GM23338 (cell line): ENCODE measurements at regions not wholly inside any gene's neighbourhood (a gene's known extent, or its start where the extent isn't known, plus 50 kb on each side); places are given as distances from the start of the nearest gene placed in this dataset.

ENCODE experiments used
- ATAC-seq: fragments of 200-7000 bp; cut with Tn5 transposase; 3 replicates; pipeline ENCODE4 v1.9.1; 2020
- DNase-seq: peaks from one replicate; pipeline ENCODE4 v3.0.0-alpha.2; 2015; ENCODE audit warnings: low spot score
- H2AFZ ChIP-seq: fragments of 200-600 bp; sonication (generic); 2 replicates; pipeline ENCODE4 v1.8.0; 2016; ENCODE audit warnings: antibody characterized with exemption, mild to moderate bottlenecking, moderate library complexity
- H3F3A ChIP-seq: fragments of 200-600 bp; sonication (generic); replicated peaks from 2 replicates; pipeline ENCODE4 v1.8.0; 2017; ENCODE audit warnings: antibody characterized with exemption, mixed run types, low read depth
- H3K27ac ChIP-seq: fragments of 200-600 bp; sonication (generic); 2 replicates; pipeline ENCODE4 v1.6.1; 2016; ENCODE audit warnings: low read depth
- H3K27me3 ChIP-seq: fragments of 200-600 bp; sonication (generic); 2 replicates; pipeline ENCODE4 v1.8.0; 2016; ENCODE audit warnings: mild to moderate bottlenecking, mixed run types, moderate library complexity; ENCODE audit not compliant: insufficient read depth
- H3K36me3 ChIP-seq: fragments of 200-600 bp; sonication (generic); 2 replicates; pipeline ENCODE4 v1.8.0; 2016; ENCODE audit warnings: mild to moderate bottlenecking; ENCODE audit not compliant: insufficient read depth
- H3K4me1 ChIP-seq: fragments of 200-600 bp; sonication (generic); 2 replicates; pipeline ENCODE4 v1.8.0; 2016; ENCODE audit warnings: mild to moderate bottlenecking, moderate library complexity; ENCODE audit not compliant: insufficient read depth
- H3K4me2 ChIP-seq: fragments of 200-600 bp; sonication (generic); 2 replicates; pipeline ENCODE4 v1.7.1; 2017; ENCODE audit warnings: mixed run types
- H3K4me3 ChIP-seq: fragments of 200-600 bp; sonication (generic); 2 replicates; pipeline ENCODE4 v1.6.1; 2016; ENCODE audit warnings: mixed run types
- H3K79me2 ChIP-seq: fragments of 200-600 bp; sonication (generic); replicated peaks from 2 replicates; pipeline ENCODE4 v1.8.0; 2017; ENCODE audit warnings: mild to moderate bottlenecking; ENCODE audit not compliant: insufficient read depth
- H3K9me2 ChIP-seq: fragments of 200-600 bp; sonication (generic); 2 replicates; pipeline ENCODE4 v1.8.0; 2017; ENCODE audit not compliant: insufficient read depth
- H4K20me1 ChIP-seq: fragments of 200-600 bp; sonication (generic); replicated peaks from 2 replicates; pipeline ENCODE4 v1.8.0; 2017; ENCODE audit warnings: mild to moderate bottlenecking; ENCODE audit not compliant: insufficient read depth
- H3K27ac Mint-ChIP-seq: 2 replicates; pipeline ENCODE4 v1.8.0; 2020; ENCODE audit warnings: inconsistent platforms, mild to moderate bottlenecking, moderate library complexity, mixed read lengths
- H3K27me3 Mint-ChIP-seq: 3 replicates; pipeline ENCODE4 v1.8.0; 2022; ENCODE audit warnings: low read depth, mild to moderate bottlenecking, moderate library complexity, mixed read lengths, inconsistent platforms; ENCODE audit not compliant: insufficient read depth, poor library complexity
- H3K36me3 Mint-ChIP-seq: 3 replicates; pipeline ENCODE4 v1.8.0; 2021; ENCODE audit warnings: low read depth, mild to moderate bottlenecking, inconsistent platforms, moderate library complexity, mixed read lengths
- H3K4me1 Mint-ChIP-seq: 3 replicates; pipeline ENCODE4 v1.8.0; 2020; ENCODE audit warnings: mild to moderate bottlenecking, inconsistent platforms, mixed read lengths
- H3K4me3 Mint-ChIP-seq: 3 replicates; pipeline ENCODE4 v1.8.0; 2021; ENCODE audit warnings: moderate library complexity, mild to moderate bottlenecking, inconsistent platforms, mixed read lengths
- H3K9me3 Mint-ChIP-seq: 3 replicates; pipeline ENCODE4 v1.8.0; 2020; ENCODE audit warnings: moderate library complexity, mild to moderate bottlenecking, inconsistent platforms, mixed read lengths
- CREB1 ChIP-seq: fragments of 250-450 bp; sonication (Bioruptor Pico); IDR thresholded peaks from 2 replicates; pipeline ENCODE4 v1.5.0; 2020; ENCODE audit warnings: low read depth, mild to moderate bottlenecking, moderate library complexity
- CTCF ChIP-seq, 2 experiments: fragments of 200-600 bp in 1 of 2; sonication (generic) in 1 of 2; conservative IDR thresholded peaks; 2 replicates each; pipeline versions ENCODE4 v1.5.1 to v1.6.1; 2016 to 2017; ENCODE audit warnings: antibody characterized with exemption in 2 of 2, low read depth in 2 of 2, mild to moderate bottlenecking in 2 of 2, moderate library complexity in 1 of 2
- ETS1 ChIP-seq: IDR thresholded peaks from 2 replicates; pipeline ENCODE4 v1.6.1; 2016; ENCODE audit warnings: antibody characterized with exemption
- EZH2 ChIP-seq: fragments of 200-600 bp; sonication (generic); IDR thresholded peaks from one replicate; pipeline ENCODE4 v1.8.0; 2017; ENCODE audit warnings: antibody characterized with exemption, mild to moderate bottlenecking, low read depth; ENCODE audit not compliant: unreplicated experiment
- EZH2phosphoT487 ChIP-seq: fragments of 200-600 bp; sonication (generic); IDR thresholded peaks from one replicate; pipeline ENCODE4 v1.8.1; 2018; ENCODE audit warnings: antibody characterized with exemption; ENCODE audit not compliant: unreplicated experiment
- JUNB ChIP-seq: IDR thresholded peaks from one replicate; pipeline ENCODE4 v1.6.1; 2016; ENCODE audit warnings: antibody characterized with exemption; ENCODE audit not compliant: unreplicated experiment
- NANOG ChIP-seq: IDR thresholded peaks from 2 replicates; pipeline ENCODE4 v1.6.1; 2016; ENCODE audit warnings: antibody characterized with exemption, borderline replicate concordance
- POLR2AphosphoS5 ChIP-seq: IDR thresholded peaks from 2 replicates; pipeline ENCODE4 v1.6.1; 2016; ENCODE audit warnings: antibody characterized with exemption, low read depth
- REST ChIP-seq: IDR thresholded peaks from one replicate; pipeline ENCODE4 v1.6.1; 2018; ENCODE audit warnings: antibody characterized with exemption; ENCODE audit not compliant: unreplicated experiment
- STAT1 ChIP-seq: IDR thresholded peaks from one replicate; pipeline ENCODE4 v1.6.1; 2016; ENCODE audit warnings: antibody characterized with exemption; ENCODE audit not compliant: unreplicated experiment
- ZNF114 ChIP-seq: fragments of 250-450 bp; sonication (Bioruptor Pico); IDR thresholded peaks from 2 replicates; pipeline ENCODE4 v1.5.0; 2020; ENCODE audit warnings: mild to moderate bottlenecking, moderate library complexity
- ZNF331 ChIP-seq: fragments of 250-450 bp; sonication (Bioruptor Pico); IDR thresholded peaks from 2 replicates; pipeline ENCODE4 v1.5.0; 2020; ENCODE audit warnings: low read depth, mild to moderate bottlenecking, moderate library complexity
- ZNF462 ChIP-seq: fragments of 250-450 bp; sonication (Bioruptor Pico); IDR thresholded peaks from 2 replicates; pipeline ENCODE4 v1.5.0; 2020; ENCODE audit warnings: mild to moderate bottlenecking, moderate library complexity

GRCh38 chr4:153081006-153081580, 123.2 kb upstream of the TRIM2 start:
- no peak overlapping the region for H3K4me2 ChIP-seq
- H3K4me3 ChIP-seq: no peak overlapping the region
- no peaks in the 10 kb centered on the region for H3K27me3 ChIP-seq
- TF ChIP-seq STAT1 (no peak), EZH2phosphoT487 (no peak), CTCF (conservative IDR thresholded peaks at IDR 0.05; ENCODE audit: low read depth in 2 of 2) (no peak), ZNF462 (CRISPR knock-in tag) (no peak), JUNB (no peak), ZNF331 (no peak), ETS1 (no peak), ZNF114 (CRISPR knock-in tag) (no peak), CREB1 (CRISPR knock-in tag) (no peak), EZH2 (no peak), NANOG (no peak), REST (no peak), POLR2AphosphoS5 (no peak)
- H3K9me2 ChIP-seq: 0 out of 2 replicates have a peak, but pooled peaks cover 3% of the 10 kb centered on the region
- H3F3A ChIP-seq: no peaks in the 10 kb centered on the region; the same call in 1 of the 2 replicates
- H3K9me3 Mint-ChIP-seq: no peaks in the 10 kb centered on the region
- ATAC-seq: no peak
- no peak overlapping the region for H3K27ac ChIP-seq
- no peak for DNase-seq
- peak overlapping the region; percentile 28; the same call in 1 of the 2 replicates for H2AFZ ChIP-seq
- no peaks in the 10 kb centered on the region for H3K79me2 ChIP-seq
- no peak overlapping the region for H3K27ac Mint-ChIP-seq
- no peaks in the 10 kb centered on the region for H3K36me3 Mint-ChIP-seq
- no peaks in the 10 kb centered on the region for H4K20me1 ChIP-seq
- H3K27me3 Mint-ChIP-seq: peaks cover 14% of the 10 kb centered on the region
- H3K4me3 Mint-ChIP-seq: no peak overlapping the region
- H3K36me3 ChIP-seq: no peaks in the 10 kb centered on the region
- H3K4me1 ChIP-seq: peaks cover 24% of the 10 kb centered on the region
- H3K4me1 Mint-ChIP-seq: peaks cover 42% of the 10 kb centered on the region
